MCF 10A (cell line): ENCODE measurements at regions not wholly inside any gene's neighbourhood (a gene's known extent, or its start where the extent isn't known, plus 50 kb on each side); places are given as distances from the start of the nearest gene placed in this dataset.

Experiments
- BruUV-seq: library from RNA; stranded (reverse); fragments of 400-500 nt; replicated peaks from 2 replicates; lab custom pipeline; 2021; lab: Mats Ljungman, UMichigan
- CTCF ChIA-PET: fragments of 300-600 bp; sonication (Branson Sonifier 250); formaldehyde crosslinking; extraction: SDS; loops from one replicate; lab custom pipeline; 2021; ENCODE audit warnings: antibody characterized with exemption, inconsistent platforms; lab: Yijun Ruan, JAX
- POLR2A ChIA-PET: fragments of 300-600, 350-650 bp; sonication (Branson Sonifier 250); formaldehyde crosslinking; extraction: SDS; loops from one replicate; lab custom pipeline; 2020; ENCODE audit warnings: antibody characterized with exemption, inconsistent platforms; lab: Yijun Ruan, JAX
- DNase-seq: peaks from one replicate; pipeline ENCODE4 v3.0.0-alpha.2; 2018; ENCODE audit not compliant: unreplicated experiment
- H3K27ac Mint-ChIP-seq: one replicate; pipeline ENCODE4 v1.8.0; 2022; ENCODE audit warnings: mild to moderate bottlenecking, low read depth, mixed read lengths; ENCODE audit not compliant: unreplicated experiment
- H3K27me3 Mint-ChIP-seq: one replicate; pipeline ENCODE4 v1.8.0; 2022; ENCODE audit warnings: mixed read lengths; ENCODE audit not compliant: insufficient read depth, unreplicated experiment
- H3K36me3 Mint-ChIP-seq: one replicate; pipeline ENCODE4 v1.8.0; 2022; ENCODE audit warnings: mild to moderate bottlenecking, moderate library complexity, mixed read lengths; ENCODE audit not compliant: insufficient read depth, unreplicated experiment
- H3K4me1 Mint-ChIP-seq: one replicate; pipeline ENCODE4 v1.8.0; 2022; ENCODE audit warnings: mixed read lengths; ENCODE audit not compliant: insufficient read depth, unreplicated experiment
- H3K4me3 Mint-ChIP-seq: one replicate; pipeline ENCODE4 v1.8.0; 2022; ENCODE audit warnings: mild to moderate bottlenecking, moderate library complexity, mixed read lengths; ENCODE audit not compliant: unreplicated experiment
- H3K9me3 Mint-ChIP-seq: one replicate; pipeline ENCODE4 v1.8.0; 2022; ENCODE audit warnings: mixed read lengths; ENCODE audit not compliant: unreplicated experiment
- CTCF ChIP-seq: fragments of 200-600 bp; IDR thresholded peaks from one replicate; pipeline ENCODE4 v1.8.0; 2022; ENCODE audit warnings: antibody characterized with exemption, mild to moderate bottlenecking; ENCODE audit not compliant: unreplicated experiment
- intact Hi-C: fragments of 100-400 bp; cut with micrococcal nuclease; formaldehyde crosslinking; loops from 2 replicates; pipeline ENCODE4 v1.14.1; 2022

GRCh38 chr2:19022334-19022733 is 336.1 kb downstream of the OSR1 start:
- Mint-ChIP-seq H3K4me1 (peaks cover 9% of the 10 kb centered on the region), H3K36me3 (no peaks in the 10 kb centered on the region), H3K27ac (no peak overlapping the region), H3K4me3 (no peak overlapping the region), H3K9me3 (peaks cover 7% of the 10 kb centered on the region), H3K27me3 (no peaks in the 10 kb centered on the region)
- ChIA-PET CTCF (no interaction called here), POLR2A (interaction anchor here (1.7 kb wide), 1 partner anchor 9 kb away, joined by 5 read pairs; no protein-coding TSS in a partner anchor)
- BruUV-seq, result no TSS peak
- intact Hi-C loops, result no loop called here
- TF ChIP-seq CTCF, result no peak
- DNase-seq, result no peak

- no peak overlapping the region for H3K27ac Mint-ChIP-seq
Observed at GRCh38 chr2:19021721-19022120, 336.7 kb downstream of the OSR1 start.

GRCh38 chr2:19021100-19021476 is 337.3 kb downstream of the OSR1 start:
- ChIA-PET CTCF (interaction anchor here (0.6 kb wide), 1 partner anchor 15 kb away, joined by 3 read pairs; no protein-coding TSS in a partner anchor), POLR2A (interaction anchor here (0.6 to 1.7 kb wide), 4 partner anchors 8 to 113 kb away, joined by 3 to 5 read pairs (median 4); no protein-coding TSS in a partner anchor)
- Mint-ChIP-seq H3K9me3 (peaks cover 7% of the 10 kb centered on the region), H3K4me1 (peaks cover 9% of the 10 kb centered on the region), H3K27me3 (no peaks in the 10 kb centered on the region), H3K36me3 (no peaks in the 10 kb centered on the region), H3K27ac (peak overlapping the region; percentile 28), H3K4me3 (no peak overlapping the region)
- no TSS peak for BruUV-seq
- peak; percentile 69 for DNase-seq
- intact Hi-C loops, result no loop called here
- TF ChIP-seq CTCF, result no peak

More at GRCh38 chr2:19021721-19022120, 336.7 kb downstream of the OSR1 start:
- Mint-ChIP-seq H3K4me1 (peaks cover 9% of the 10 kb centered on the region), H3K36me3 (no peaks in the 10 kb centered on the region), H3K27me3 (no peaks in the 10 kb centered on the region), H3K9me3 (peaks cover 7% of the 10 kb centered on the region), H3K4me3 (no peak overlapping the region)
- CTCF ChIA-PET, result interaction anchor here (0.6 kb wide), 1 partner anchor 14 kb away, joined by 3 read pairs; no protein-coding TSS in a partner anchor
- POLR2A ChIA-PET, result interaction anchor here (1.2 to 1.7 kb wide), 3 partner anchors 9 to 83 kb away, joined by 3 to 5 read pairs (median 4); no protein-coding TSS in a partner anchor
- peak; percentile 54 for DNase-seq
- TF ChIP-seq CTCF, result no peak
- intact Hi-C loops, result no loop called here
- BruUV-seq, result no TSS peak

GRCh38 chr2:19020144-19021099 is 338.0 kb downstream of the OSR1 start:
- no TSS peak for BruUV-seq
- H3K27ac Mint-ChIP-seq, result peak overlapping the region; percentile 28
- POLR2A ChIA-PET, result interaction anchor here (0.5 to 1.7 kb wide), 5 partner anchors 8 to 114 kb away, joined by 3 to 5 read pairs (median 3); no protein-coding TSS in a partner anchor
- DNase-seq, result no peak
- intact Hi-C loops, result no loop called here
- TF ChIP-seq CTCF, result no peak
- H3K36me3 Mint-ChIP-seq, result no peaks in the 10 kb centered on the region
- no peak overlapping the region for H3K4me3 Mint-ChIP-seq
- CTCF ChIA-PET, result no interaction called here
- H3K9me3 Mint-ChIP-seq, result peaks cover 7% of the 10 kb centered on the region
- H3K27me3 Mint-ChIP-seq, result no peaks in the 10 kb centered on the region
- H3K4me1 Mint-ChIP-seq, result peaks cover 9% of the 10 kb centered on the region
